Fibroblast of skin of scalp (primary cell): ENCODE measurements at regions not wholly inside any gene's neighbourhood (a gene's known extent, or its start where the extent isn't known, plus 50 kb on each side); places are given as distances from the start of the nearest gene placed in this dataset.
A peak's percentile ranks its signal among the peaks of the same experiment; 100 is the strongest.

ENCODE experiments used
- DNase-seq: peaks from one replicate; pipeline ENCODE4 v3.0.0-alpha.2; 2013

- DNase-seq: no peak
Measured at GRCh38 chr11:10923882-10924281, 66.0 kb upstream of the ZBED5 start.

- no peak for DNase-seq
Measured at GRCh38 chr11:10922892-10923291, 65.0 kb upstream of the ZBED5 start.

GRCh38 chr11:10920875-10921274 lies 63.0 kb upstream of the ZBED5 start:
- DNase-seq: no peak

GRCh38 chr11:10920205-10920604 lies 62.4 kb upstream of the ZBED5 start:
- no peak for DNase-seq

- DNase-seq: no peak
Measured at GRCh38 chr11:10918698-10919097, 60.8 kb upstream of the ZBED5 start.

GRCh38 chr11:10918275-10918674 lies 60.4 kb upstream of the ZBED5 start:
- DNase-seq: no peak

- no peak for DNase-seq
Measured at GRCh38 chr11:10917802-10918201, 59.9 kb upstream of the ZBED5 start.

GRCh38 chr11:10916665-10917064 lies 58.8 kb upstream of the ZBED5 start:
- DNase-seq: no peak

GRCh38 chr11:10914050-10914449 lies 56.2 kb upstream of the ZBED5 start:
- no peak for DNase-seq

GRCh38 chr11:10913075-10913474 lies 55.2 kb upstream of the ZBED5 start:
- DNase-seq: no peak

GRCh38 chr11:10911907-10912306 lies 54.1 kb upstream of the ZBED5 start:
- no peak for DNase-seq

- peak; percentile 55 for DNase-seq
Measured at GRCh38 chr11:10909141-10909883, 51.5 kb upstream of the ZBED5 start.

GRCh38 chr11:10908215-10908951 lies 50.5 kb upstream of the ZBED5 start:
- DNase-seq: peak; percentile 98
